Gastroesophageal sphincter (tissue), 4 donors: ENCODE measurements at regions not wholly inside any gene's neighbourhood (a gene's known extent, or its start where the extent isn't known, plus 50 kb on each side); places are given as distances from the start of the nearest gene placed in this dataset.

ENCODE experiments used
- ATAC-seq: fragments of 150-250 bp; one replicate; pipeline ENCODE4 v1.9.1; 2016; ENCODE audit warnings: mild to moderate bottlenecking, moderate library complexity
- H3K27ac ChIP-seq, 4 donors: fragments of 200-600 bp; sonication (generic) in 3 of 4; 1 replicate in 3 of 4; 2 replicates in 1 of 4; pipeline ENCODE4 v1.5.1; 2016 to 2019
- H3K27me3 ChIP-seq: fragments of 200-600 bp; sonication (generic); one replicate; pipeline ENCODE4 v1.5.1; 2019
- H3K36me3 ChIP-seq, 2 donors: fragments of 200-600 bp; sonication (generic); one replicate each; pipeline ENCODE4 v1.5.1; 2019; ENCODE audit warnings: control low read depth in 1 of 2
- H3K4me1 ChIP-seq, 3 donors: fragments of 200-600 bp; sonication (generic); 1 replicate in 2 of 3; 2 replicates in 1 of 3; pipeline ENCODE4 v1.5.1; 2016 to 2019; ENCODE audit warnings: control low read depth in 2 of 3
- H3K4me3 ChIP-seq, 2 donors: fragments of 200-600 bp; sonication (generic); one replicate each; pipeline ENCODE4 v1.5.1; 2019; ENCODE audit warnings: mild to moderate bottlenecking in 1 of 2, moderate library complexity in 1 of 2
- H3K9me3 ChIP-seq, 3 donors: fragments of 200-600 bp; sonication (generic); one replicate each; pipeline ENCODE4 v1.5.1; 2017 to 2019; ENCODE audit warnings: control low read depth in 2 of 3
- CTCF ChIP-seq, 4 experiments: fragments of 200-600 bp in 2 of 4; fragments of 450-650 bp in 2 of 4; sonication (generic) in 1 of 4; IDR thresholded peaks; one replicate each; pipeline ENCODE4 v1.5.1; 2017 to 2019; ENCODE audit warnings: antibody characterized with exemption in 4 of 4, mild to moderate bottlenecking in 2 of 4, moderate library complexity in 2 of 4
- EP300 ChIP-seq: sonication (generic); formaldehyde crosslinking; IDR thresholded peaks from one replicate; pipeline ENCODE4 v1.6.1; 2017; ENCODE audit warnings: antibody characterized with exemption, mild to moderate bottlenecking
- POLR2A ChIP-seq, 2 donors: fragments of 450-650 bp; IDR thresholded peaks; one replicate each; pipeline ENCODE4 v1.6.1; 2017; ENCODE audit warnings: antibody characterized with exemption in 2 of 2, mild to moderate bottlenecking in 2 of 2, moderate library complexity in 1 of 2
- POLR2AphosphoS5 ChIP-seq: sonication (generic); formaldehyde crosslinking; IDR thresholded peaks from one replicate; pipeline ENCODE4 v1.6.1; 2017; ENCODE audit warnings: antibody characterized with exemption
- WGBS, 2 donors: methylation state at CpG; one replicate each; pipeline ENCODE4 v1.1.5; 2018; ENCODE audit warnings: low coverage in 1 of 2; 5-methylcytosine and 5-hydroxymethylcytosine counted together

DNA sequence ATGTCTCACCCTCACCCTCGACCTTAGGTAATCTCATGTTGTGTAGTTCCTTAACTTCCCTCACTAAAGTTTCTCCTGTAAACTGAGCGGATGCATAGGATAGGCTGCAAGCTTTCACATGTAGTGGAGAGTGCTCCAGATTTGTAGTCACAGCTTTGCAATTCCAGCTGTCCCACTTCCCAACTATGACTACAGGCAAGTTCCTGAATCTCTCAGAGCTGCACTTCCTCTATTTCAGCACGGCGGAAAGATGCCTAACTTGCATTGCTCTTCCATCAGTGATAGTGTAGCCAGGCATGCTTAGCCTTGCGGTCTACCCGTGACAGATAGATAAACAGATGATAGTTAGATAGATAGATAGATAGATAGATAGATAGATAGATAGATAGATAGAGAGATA lies 183.1 kb upstream of the CCDC68 start:
- Histone ChIP-seq H3K4me3 (no peak overlapping the region), H3K4me1 (no peaks in the 10 kb centered on the region), H3K36me3 (no peaks in the 10 kb centered on the region), H3K27ac (no peak overlapping the region), H3K27me3 (no peaks in the 10 kb centered on the region), H3K9me3 (no peaks in the 10 kb centered on the region)
- TF ChIP-seq POLR2AphosphoS5 = no peak
- TF ChIP-seq EP300 = no peak
- TF ChIP-seq POLR2A (IDR thresholded peaks at IDR 0.05) = no peak
- TF ChIP-seq CTCF (IDR thresholded peaks at IDR 0.05) = no peak
- ATAC-seq = no peak
- 73 to 74% methylated on average over 3 to 6 of the region's 6 CpGs for WGBS, 2 donors

DNA sequence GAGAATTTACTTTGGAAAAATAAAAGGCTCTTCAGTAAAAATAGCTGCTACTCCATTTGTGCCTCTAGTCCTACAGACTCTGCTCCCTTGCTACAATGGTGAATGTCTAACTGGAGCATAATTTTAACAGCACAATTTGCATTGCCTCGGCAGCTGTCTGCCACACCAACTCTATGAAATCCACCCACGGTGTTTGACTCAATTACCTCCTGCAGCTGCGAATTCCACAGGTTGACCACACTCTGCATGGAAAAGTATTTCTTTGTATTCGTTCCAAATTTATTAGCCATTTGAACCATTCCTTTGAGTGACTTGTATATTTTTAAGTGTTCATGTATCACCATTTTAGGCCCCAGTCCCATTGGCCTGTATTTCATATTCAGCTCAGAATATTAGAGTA lies 182.1 kb upstream of the CCDC68 start:
- no peak for ATAC-seq
- Histone ChIP-seq H3K9me3 (no peaks in the 10 kb centered on the region), H3K4me3 (no peak overlapping the region), H3K4me1 (no peaks in the 10 kb centered on the region), H3K27ac (no peak overlapping the region), H3K36me3 (no peaks in the 10 kb centered on the region), H3K27me3 (no peaks in the 10 kb centered on the region)
- no peak for TF ChIP-seq POLR2AphosphoS5
- TF ChIP-seq EP300 = no peak
- TF ChIP-seq POLR2A (IDR thresholded peaks at IDR 0.05) = no peak
- TF ChIP-seq CTCF (IDR thresholded peaks at IDR 0.05) = no peak
- 79 to 89% methylated on average over 4 of the region's 4 CpGs for WGBS, 2 donors

GRCh38 chr18:55139836-55140235 lies 180.6 kb upstream of the CCDC68 start:
- Histone ChIP-seq H3K4me3 (no peak overlapping the region), H3K4me1 (no peaks in the 10 kb centered on the region), H3K9me3 (no peaks in the 10 kb centered on the region), H3K27me3 (no peaks in the 10 kb centered on the region), H3K27ac (no peak overlapping the region), H3K36me3 (no peaks in the 10 kb centered on the region)
- TF ChIP-seq EP300 (no peak), POLR2AphosphoS5 (no peak), POLR2A (IDR thresholded peaks at IDR 0.05) (no peak), CTCF (IDR thresholded peaks at IDR 0.05) (no peak)
- WGBS, 2 donors = 58 to 92% methylated on average over 4 of the region's 4 CpGs
- no peak for ATAC-seq

DNA sequence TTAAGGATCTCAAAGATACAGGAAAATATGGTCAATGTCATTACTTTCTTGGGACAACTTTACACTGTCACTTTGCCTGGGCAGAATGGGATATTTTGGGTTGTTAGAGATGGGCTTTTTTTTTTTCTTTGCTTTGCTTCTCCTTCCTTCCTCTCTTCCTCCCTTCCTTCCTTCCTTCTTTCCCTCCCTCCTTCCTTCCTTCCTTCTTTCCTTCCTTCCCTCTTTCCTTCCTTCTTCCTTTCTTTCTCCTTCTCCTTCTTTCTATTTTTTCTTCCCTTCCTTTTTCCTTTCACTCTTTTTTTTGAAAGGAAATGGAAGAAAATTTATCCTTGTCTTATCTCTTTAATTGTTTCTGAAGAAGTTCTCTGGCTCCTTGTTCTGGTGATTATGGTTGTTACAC lies 180.0 kb upstream of the CCDC68 start:
- Histone ChIP-seq H3K27me3 (no peaks in the 10 kb centered on the region), H3K4me3 (no peak overlapping the region), H3K36me3 (no peaks in the 10 kb centered on the region), H3K27ac (no peak overlapping the region), H3K4me1 (no peaks in the 10 kb centered on the region), H3K9me3 (no peaks in the 10 kb centered on the region)
- TF ChIP-seq POLR2A (IDR thresholded peaks at IDR 0.05) = no peak
- no peak for TF ChIP-seq EP300
- no peak for TF ChIP-seq CTCF (IDR thresholded peaks at IDR 0.05)
- TF ChIP-seq POLR2AphosphoS5 = no peak
- ATAC-seq = no peak

GRCh38 chr18:55138401-55138800 lies 179.1 kb upstream of the CCDC68 start:
- TF ChIP-seq POLR2AphosphoS5 (no peak), EP300 (no peak), POLR2A (IDR thresholded peaks at IDR 0.05) (no peak), CTCF (IDR thresholded peaks at IDR 0.05) (no peak)

More at GRCh38 chr18:55138401-55138800, 179.1 kb upstream of the CCDC68 start:
- Histone ChIP-seq H3K9me3 (no peaks in the 10 kb centered on the region), H3K27me3 (no peaks in the 10 kb centered on the region), H3K4me3 (no peak overlapping the region), H3K27ac (no peak overlapping the region), H3K36me3 (no peaks in the 10 kb centered on the region), H3K4me1 (no peaks in the 10 kb centered on the region)
- WGBS, 2 donors = 80 to 88% methylated on average over 3 to 4 of the region's 4 CpGs
- no peak for ATAC-seq
